GM23338 (cell line): ENCODE measurements at regions not wholly inside any gene's neighbourhood (a gene's known extent, or its start where the extent isn't known, plus 50 kb on each side); places are given as distances from the start of the nearest gene placed in this dataset.

Experiments used
- ATAC-seq: fragments of 200-7000 bp; cut with Tn5 transposase; 3 replicates; pipeline ENCODE4 v1.9.1; 2020
- DNase-seq: peaks from one replicate; pipeline ENCODE4 v3.0.0-alpha.2; 2015; ENCODE audit warnings: low spot score
- H2AFZ ChIP-seq: fragments of 200-600 bp; sonication (generic); 2 replicates; pipeline ENCODE4 v1.8.0; 2016; ENCODE audit warnings: antibody characterized with exemption, mild to moderate bottlenecking, moderate library complexity
- H3F3A ChIP-seq: fragments of 200-600 bp; sonication (generic); replicated peaks from 2 replicates; pipeline ENCODE4 v1.8.0; 2017; ENCODE audit warnings: antibody characterized with exemption, mixed run types, low read depth
- H3K27ac ChIP-seq: fragments of 200-600 bp; sonication (generic); 2 replicates; pipeline ENCODE4 v1.6.1; 2016; ENCODE audit warnings: low read depth
- H3K27me3 ChIP-seq: fragments of 200-600 bp; sonication (generic); 2 replicates; pipeline ENCODE4 v1.8.0; 2016; ENCODE audit warnings: mild to moderate bottlenecking, mixed run types, moderate library complexity; ENCODE audit not compliant: insufficient read depth
- H3K36me3 ChIP-seq: fragments of 200-600 bp; sonication (generic); 2 replicates; pipeline ENCODE4 v1.8.0; 2016; ENCODE audit warnings: mild to moderate bottlenecking; ENCODE audit not compliant: insufficient read depth
- H3K4me1 ChIP-seq: fragments of 200-600 bp; sonication (generic); 2 replicates; pipeline ENCODE4 v1.8.0; 2016; ENCODE audit warnings: mild to moderate bottlenecking, moderate library complexity; ENCODE audit not compliant: insufficient read depth
- H3K4me2 ChIP-seq: fragments of 200-600 bp; sonication (generic); 2 replicates; pipeline ENCODE4 v1.7.1; 2017; ENCODE audit warnings: mixed run types
- H3K4me3 ChIP-seq: fragments of 200-600 bp; sonication (generic); 2 replicates; pipeline ENCODE4 v1.6.1; 2016; ENCODE audit warnings: mixed run types
- H3K79me2 ChIP-seq: fragments of 200-600 bp; sonication (generic); replicated peaks from 2 replicates; pipeline ENCODE4 v1.8.0; 2017; ENCODE audit warnings: mild to moderate bottlenecking; ENCODE audit not compliant: insufficient read depth
- H3K9me2 ChIP-seq: fragments of 200-600 bp; sonication (generic); 2 replicates; pipeline ENCODE4 v1.8.0; 2017; ENCODE audit not compliant: insufficient read depth
- H4K20me1 ChIP-seq: fragments of 200-600 bp; sonication (generic); replicated peaks from 2 replicates; pipeline ENCODE4 v1.8.0; 2017; ENCODE audit warnings: mild to moderate bottlenecking; ENCODE audit not compliant: insufficient read depth
- H3K27ac Mint-ChIP-seq: 2 replicates; pipeline ENCODE4 v1.8.0; 2020; ENCODE audit warnings: inconsistent platforms, mild to moderate bottlenecking, moderate library complexity, mixed read lengths
- H3K27me3 Mint-ChIP-seq: 3 replicates; pipeline ENCODE4 v1.8.0; 2022; ENCODE audit warnings: low read depth, mild to moderate bottlenecking, moderate library complexity, mixed read lengths, inconsistent platforms; ENCODE audit not compliant: insufficient read depth, poor library complexity
- H3K36me3 Mint-ChIP-seq: 3 replicates; pipeline ENCODE4 v1.8.0; 2021; ENCODE audit warnings: low read depth, mild to moderate bottlenecking, inconsistent platforms, moderate library complexity, mixed read lengths
- H3K4me1 Mint-ChIP-seq: 3 replicates; pipeline ENCODE4 v1.8.0; 2020; ENCODE audit warnings: mild to moderate bottlenecking, inconsistent platforms, mixed read lengths
- H3K4me3 Mint-ChIP-seq: 3 replicates; pipeline ENCODE4 v1.8.0; 2021; ENCODE audit warnings: moderate library complexity, mild to moderate bottlenecking, inconsistent platforms, mixed read lengths
- H3K9me3 Mint-ChIP-seq: 3 replicates; pipeline ENCODE4 v1.8.0; 2020; ENCODE audit warnings: moderate library complexity, mild to moderate bottlenecking, inconsistent platforms, mixed read lengths
- EZH2 ChIP-seq: fragments of 200-600 bp; sonication (generic); IDR thresholded peaks from one replicate; pipeline ENCODE4 v1.8.0; 2017; ENCODE audit warnings: antibody characterized with exemption, mild to moderate bottlenecking, low read depth; ENCODE audit not compliant: unreplicated experiment
- EZH2phosphoT487 ChIP-seq: fragments of 200-600 bp; sonication (generic); IDR thresholded peaks from one replicate; pipeline ENCODE4 v1.8.1; 2018; ENCODE audit warnings: antibody characterized with exemption; ENCODE audit not compliant: unreplicated experiment
- JUNB ChIP-seq: IDR thresholded peaks from one replicate; pipeline ENCODE4 v1.6.1; 2016; ENCODE audit warnings: antibody characterized with exemption; ENCODE audit not compliant: unreplicated experiment
- NANOG ChIP-seq: IDR thresholded peaks from 2 replicates; pipeline ENCODE4 v1.6.1; 2016; ENCODE audit warnings: antibody characterized with exemption, borderline replicate concordance
- REST ChIP-seq: IDR thresholded peaks from one replicate; pipeline ENCODE4 v1.6.1; 2018; ENCODE audit warnings: antibody characterized with exemption; ENCODE audit not compliant: unreplicated experiment
- ZNF114 ChIP-seq: fragments of 250-450 bp; sonication (Bioruptor Pico); IDR thresholded peaks from 2 replicates; pipeline ENCODE4 v1.5.0; 2020; ENCODE audit warnings: mild to moderate bottlenecking, moderate library complexity
- TF ChIP-seq, protein P1 (sequence below), 2 experiments: fragments of 200-600 bp in 1 of 2; sonication (generic) in 1 of 2; conservative IDR thresholded peaks; 2 replicates each; pipeline versions ENCODE4 v1.5.1 to v1.6.1; 2016 to 2017; ENCODE audit warnings: antibody characterized with exemption in 2 of 2, low read depth in 2 of 2, mild to moderate bottlenecking in 2 of 2, moderate library complexity in 1 of 2
- TF ChIP-seq, protein P2 (sequence below): IDR thresholded peaks from 2 replicates; pipeline ENCODE4 v1.6.1; 2016; ENCODE audit warnings: antibody characterized with exemption

GRCh38 chr18:46336278-46337111 is 232.3 kb downstream of the HAUS1 start:
- Histone ChIP-seq H3K9me2 (no peaks in the 10 kb centered on the region), H3K36me3 (no peaks in the 10 kb centered on the region), H3K4me1 (peaks cover 43% of the 10 kb centered on the region), H3K4me3 (peak overlapping the region; percentile 87), H2AFZ (no peak overlapping the region), H3K27me3 (peaks cover 31% of the 10 kb centered on the region), H4K20me1 (no peaks in the 10 kb centered on the region), H3K27ac (peak overlapping the region; percentile 72; the same call in 1 of the 2 replicates), H3F3A (peaks cover 10% of the 10 kb centered on the region), H3K79me2 (peaks cover 36% of the 10 kb centered on the region), H3K4me2 (peak overlapping the region; percentile 91)
- Mint-ChIP-seq H3K9me3 (no peaks in the 10 kb centered on the region), H3K4me3 (peak overlapping the region; percentile 97), H3K27me3 (peaks cover 33% of the 10 kb centered on the region), H3K4me1 (peaks cover 53% of the 10 kb centered on the region), H3K27ac (no peak overlapping the region), H3K36me3 (no peaks in the 10 kb centered on the region)
- DNase-seq (no peak), ATAC-seq (no peak)
- no peak for TF ChIP-seq NANOG

DNA sequence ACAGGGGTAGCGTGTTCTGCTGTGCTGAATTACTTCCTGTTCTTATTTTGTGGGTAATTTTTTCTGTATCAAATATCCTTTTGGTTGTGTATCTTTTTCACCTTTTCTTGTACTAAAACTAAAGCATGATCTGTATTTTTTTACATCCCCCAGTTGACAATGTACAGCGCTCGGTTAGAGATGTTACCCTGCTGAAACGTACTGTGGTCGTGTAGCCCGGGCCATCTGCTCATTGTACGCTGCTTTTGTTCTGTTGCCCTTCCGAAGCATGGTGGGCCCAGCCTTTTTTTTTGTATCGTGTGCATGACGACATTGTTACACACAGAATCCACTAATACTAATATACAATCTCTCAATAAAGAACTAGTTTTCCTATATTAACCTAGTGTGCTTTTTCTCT is 233.1 kb downstream of the HAUS1 start:
- Histone ChIP-seq H3K27me3 (peaks cover 24% of the 10 kb centered on the region), H3K4me3 (no peak overlapping the region), H2AFZ (no peak overlapping the region), H3K79me2 (peaks cover 36% of the 10 kb centered on the region), H3F3A (peaks cover 10% of the 10 kb centered on the region), H3K4me1 (peaks cover 42% of the 10 kb centered on the region), H3K36me3 (no peaks in the 10 kb centered on the region), H3K9me2 (no peaks in the 10 kb centered on the region), H3K4me2 (peak overlapping the region; percentile 91; the same call in 1 of the 2 replicates), H4K20me1 (no peaks in the 10 kb centered on the region), H3K27ac (no peak overlapping the region)
- ATAC-seq (no peak), DNase-seq (no peak)
- H3K4me1 Mint-ChIP-seq = peaks cover 58% of the 10 kb centered on the region
- peaks cover 28% of the 10 kb centered on the region for H3K27me3 Mint-ChIP-seq
- no peaks in the 10 kb centered on the region for H3K9me3 Mint-ChIP-seq
- no peaks in the 10 kb centered on the region for H3K36me3 Mint-ChIP-seq
- peak overlapping the region; percentile 45; the same call in 2 of the 3 replicates for H3K4me3 Mint-ChIP-seq
- no peak overlapping the region for H3K27ac Mint-ChIP-seq
- TF ChIP-seq EZH2 (no peak), REST (no peak), EZH2phosphoT487 (no peak), JUNB (no peak), ZNF114 (CRISPR knock-in tag) (no peak)
- TF ChIP-seq, protein P1, sequence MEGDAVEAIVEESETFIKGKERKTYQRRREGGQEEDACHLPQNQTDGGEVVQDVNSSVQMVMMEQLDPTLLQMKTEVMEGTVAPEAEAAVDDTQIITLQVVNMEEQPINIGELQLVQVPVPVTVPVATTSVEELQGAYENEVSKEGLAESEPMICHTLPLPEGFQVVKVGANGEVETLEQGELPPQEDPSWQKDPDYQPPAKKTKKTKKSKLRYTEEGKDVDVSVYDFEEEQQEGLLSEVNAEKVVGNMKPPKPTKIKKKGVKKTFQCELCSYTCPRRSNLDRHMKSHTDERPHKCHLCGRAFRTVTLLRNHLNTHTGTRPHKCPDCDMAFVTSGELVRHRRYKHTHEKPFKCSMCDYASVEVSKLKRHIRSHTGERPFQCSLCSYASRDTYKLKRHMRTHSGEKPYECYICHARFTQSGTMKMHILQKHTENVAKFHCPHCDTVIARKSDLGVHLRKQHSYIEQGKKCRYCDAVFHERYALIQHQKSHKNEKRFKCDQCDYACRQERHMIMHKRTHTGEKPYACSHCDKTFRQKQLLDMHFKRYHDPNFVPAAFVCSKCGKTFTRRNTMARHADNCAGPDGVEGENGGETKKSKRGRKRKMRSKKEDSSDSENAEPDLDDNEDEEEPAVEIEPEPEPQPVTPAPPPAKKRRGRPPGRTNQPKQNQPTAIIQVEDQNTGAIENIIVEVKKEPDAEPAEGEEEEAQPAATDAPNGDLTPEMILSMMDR (conservative IDR thresholded peaks at IDR 0.05; ENCODE audit: low read depth in 2 of 2) = no peak
- TF ChIP-seq, protein P2, sequence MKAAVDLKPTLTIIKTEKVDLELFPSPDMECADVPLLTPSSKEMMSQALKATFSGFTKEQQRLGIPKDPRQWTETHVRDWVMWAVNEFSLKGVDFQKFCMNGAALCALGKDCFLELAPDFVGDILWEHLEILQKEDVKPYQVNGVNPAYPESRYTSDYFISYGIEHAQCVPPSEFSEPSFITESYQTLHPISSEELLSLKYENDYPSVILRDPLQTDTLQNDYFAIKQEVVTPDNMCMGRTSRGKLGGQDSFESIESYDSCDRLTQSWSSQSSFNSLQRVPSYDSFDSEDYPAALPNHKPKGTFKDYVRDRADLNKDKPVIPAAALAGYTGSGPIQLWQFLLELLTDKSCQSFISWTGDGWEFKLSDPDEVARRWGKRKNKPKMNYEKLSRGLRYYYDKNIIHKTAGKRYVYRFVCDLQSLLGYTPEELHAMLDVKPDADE = no peak
